K562 (cell line): ENCODE measurements at regions not wholly inside any gene's neighbourhood (a gene's known extent, or its start where the extent isn't known, plus 50 kb on each side); places are given as distances from the start of the nearest gene placed in this dataset.

Source experiments
- ATAC-seq: fragments of 200-7000 bp; cut with Tn5 transposase; 3 replicates; pipeline ENCODE4 v1.9.1; 2020; ENCODE audit warnings: moderate library complexity
- BruUV-seq: library from RNA; stranded (reverse); fragments of 400-500 nt; replicated peaks from 2 replicates; lab custom pipeline; 2021; lab: Mats Ljungman, UMichigan
- CTCF ChIA-PET: fragments of 300-600 bp; formaldehyde crosslinking; extraction: SDS; loops from one replicate; lab custom pipeline; 2021; ENCODE audit warnings: low intra/inter-chr PET ratio; lab: Yijun Ruan, JAX
- POLR2A ChIA-PET: fragments of 300-600, 350-650 bp; sonication (Branson Sonifier 250); formaldehyde crosslinking; extraction: SDS; loops from one replicate; lab custom pipeline; 2021; ENCODE audit warnings: antibody characterized with exemption, inconsistent platforms; lab: Yijun Ruan, JAX
- DNase-seq, 4 experiments: peaks; one replicate each; pipeline versions ENCODE4 v3.0.0 to v3.0.0-alpha.2; 2011 to 2018; ENCODE audit warnings: low spot score in 3 of 4, mixed read lengths in 3 of 4; ENCODE audit errors: extremely low read depth in 1 of 4
- FAIRE-seq: peaks from 2 replicates; lab custom pipeline; 2011; peaks lifted over from hg19 to GRCh38; lab: Jason Lieb, UNC
- H2AFZ ChIP-seq: 2 replicates; pipeline ENCODE4 v1.6.0; 2011; ENCODE audit warnings: low read depth, low read length, control low read depth, inconsistent platforms
- H3K27ac ChIP-seq: fragments of 200-600 bp; 3 replicates; pipeline ENCODE4 v1.8.0; 2011; ENCODE audit warnings: low read depth, mild to moderate bottlenecking, control low read depth, inconsistent platforms, low read length, moderate library complexity, mixed read lengths; ENCODE audit errors: extremely low read depth
- H3K27me3 ChIP-seq, 2 experiments: fragments of 300-600 bp in 1 of 2; 2 replicates in 1 of 2; 3 replicates in 1 of 2; pipeline versions ENCODE4 v1.6.0 to v1.8.0; 2011; ENCODE audit warnings: inconsistent platforms in 2 of 2, low read length in 2 of 2, mild to moderate bottlenecking in 1 of 2, mixed read lengths in 1 of 2, moderate library complexity in 1 of 2; ENCODE audit not compliant: control insufficient read depth in 2 of 2, insufficient read depth in 2 of 2
- H3K36me3 ChIP-seq: fragments of 300-600 bp; 3 replicates; pipeline ENCODE4 v1.8.0; 2011; ENCODE audit warnings: mild to moderate bottlenecking, low read length, inconsistent platforms; ENCODE audit not compliant: control insufficient read depth, insufficient read depth
- H3K4me1 ChIP-seq, 2 experiments: fragments of 200-600 bp in 1 of 2; replicated peaks in 1 of 2; 2 replicates in 1 of 2; 3 replicates in 1 of 2; pipeline versions ENCODE4 v1.5.1 to v1.8.0; 2011; ENCODE audit warnings: inconsistent platforms in 2 of 2, low read length in 2 of 2, mild to moderate bottlenecking in 1 of 2, mixed read lengths in 1 of 2, moderate library complexity in 1 of 2; ENCODE audit not compliant: control insufficient read depth in 2 of 2, insufficient read depth in 2 of 2
- H3K4me2 ChIP-seq: 2 replicates; pipeline ENCODE4 v1.6.1; 2011; ENCODE audit warnings: low read length, control low read depth, inconsistent platforms, mixed read lengths; ENCODE audit not compliant: insufficient read depth
- H3K4me3 ChIP-seq: fragments of 200-600 bp; sonication (generic), shearing (Covaris generic); 2 replicates; pipeline ENCODE4 v1.5.1; 2016; ENCODE audit warnings: control low read depth, inconsistent platforms
- H3K79me2 ChIP-seq: fragments of 200-600 bp; 3 replicates; pipeline ENCODE4 v1.8.0; 2011; ENCODE audit warnings: low read length, inconsistent platforms; ENCODE audit not compliant: control insufficient read depth, insufficient read depth
- H3K9ac ChIP-seq, 2 experiments: 2 replicates each; pipeline versions ENCODE4 v1.6.0 to v1.6.1; 2011; ENCODE audit warnings: low read depth in 2 of 2, low read length in 2 of 2, control low read depth in 1 of 2, inconsistent platforms in 1 of 2, mild to moderate bottlenecking in 1 of 2, mixed read lengths in 1 of 2; ENCODE audit not compliant: insufficient read depth in 1 of 2
- H3K9me1 ChIP-seq: one replicate; pipeline ENCODE4 v1.6.0; 2011; ENCODE audit warnings: inconsistent platforms, mild to moderate bottlenecking, low read length, moderate library complexity; ENCODE audit not compliant: control insufficient read depth, insufficient read depth
- H3K9me3 ChIP-seq: replicated peaks from 2 replicates; pipeline ENCODE4 v1.5.1; 2011; ENCODE audit warnings: low read depth, low read length, inconsistent platforms; ENCODE audit not compliant: control insufficient read depth, insufficient read depth
- H4K20me1 ChIP-seq: replicated peaks from 2 replicates; pipeline ENCODE4 v1.6.1; 2011; ENCODE audit warnings: low read length, inconsistent platforms, mixed read lengths; ENCODE audit not compliant: control insufficient read depth, insufficient read depth
- BRF2 ChIP-seq: IDR thresholded peaks from 3 replicates; pipeline ENCODE4 v1.6.1; 2011; ENCODE audit warnings: borderline replicate concordance, mild to moderate bottlenecking; ENCODE audit not compliant: insufficient read length, insufficient read depth
- CBFA2T3 ChIP-seq: fragments of 450-650 bp; IDR thresholded peaks from 2 replicates; pipeline ENCODE4 v1.6.1; 2017
- HDAC3 ChIP-seq: fragments of 450-650 bp; IDR thresholded peaks from 2 replicates; pipeline ENCODE4 v1.6.1; 2018; ENCODE audit warnings: borderline replicate concordance, mild to moderate bottlenecking, moderate library complexity; ENCODE audit not compliant: partially characterized antibody
- KAT7 ChIP-seq: sonication (generic); formaldehyde crosslinking; IDR thresholded peaks from 2 replicates; pipeline ENCODE4 v1.8.0; 2022; ENCODE audit warnings: missing genetic modification reagents, mild to moderate bottlenecking, borderline replicate concordance
- NFIC ChIP-seq: fragments of 450-650 bp; IDR thresholded peaks from 2 replicates; pipeline ENCODE4 v1.6.1; 2017; ENCODE audit warnings: mild to moderate bottlenecking, inconsistent platforms
- NR2F6 ChIP-seq: fragments of 450-650 bp; formaldehyde crosslinking; IDR thresholded peaks from 2 replicates; pipeline ENCODE4 v1.4.0; 2020; ENCODE audit warnings: mild to moderate bottlenecking
- NR4A1 ChIP-seq, 2 experiments: fragments of 250-450 bp in 1 of 2; fragments of 450-650 bp in 1 of 2; sonication (Bioruptor Pico) in 1 of 2; IDR thresholded peaks; 2 replicates each; pipeline versions ENCODE4 v1.4.0 to v1.6.1; 2016 to 2020; ENCODE audit warnings: mild to moderate bottlenecking in 2 of 2, missing compliant biosample characterization in 1 of 2, missing genetic modification characterization in 1 of 2, moderate library complexity in 1 of 2
- PPARD ChIP-seq: fragments of 250-450 bp; sonication (Bioruptor Pico); IDR thresholded peaks from 2 replicates; pipeline ENCODE4 v1.8.0; 2022; ENCODE audit warnings: inconsistent platforms, mild to moderate bottlenecking, moderate library complexity
- PTBP1 ChIP-seq: fragments of 200-400 bp; formaldehyde crosslinking; IDR thresholded peaks from 2 replicates; pipeline ENCODE4 v1.6.1; 2017; ENCODE audit warnings: low read depth, low read length
- RNF219 ChIP-seq: fragments of 250-450 bp; sonication (Bioruptor Pico); IDR thresholded peaks from 2 replicates; pipeline ENCODE4 v1.5.0; 2022; ENCODE audit warnings: mild to moderate bottlenecking
- U2AF2 ChIP-seq: fragments of 200-400 bp; formaldehyde crosslinking; optimal IDR thresholded peaks from 2 replicates; pipeline ENCODE3; 2017; ENCODE audit warnings: low read depth, mild to moderate bottlenecking, low read length
- ZNF140 ChIP-seq: fragments of 250-450 bp; sonication (Bioruptor Pico); IDR thresholded peaks from 2 replicates; pipeline ENCODE4 v1.8.0; 2021; ENCODE audit warnings: moderate library complexity, mild to moderate bottlenecking, inconsistent platforms
- ZNF224 ChIP-seq: sonication (generic); formaldehyde crosslinking; IDR thresholded peaks from 2 replicates; pipeline ENCODE4 v1.8.0; 2022; ENCODE audit warnings: mild to moderate bottlenecking, missing genetic modification reagents
- in situ Hi-C: fragments of 300-500 bp; cut with MboI; formaldehyde crosslinking; loops from 4 replicates; pipeline ENCODE4 v1.15.0; 2018; ENCODE audit warnings: inconsistent platforms, mixed read lengths
- intact Hi-C: fragments of 100-400 bp; cut with micrococcal nuclease; formaldehyde crosslinking; loops from 2 replicates; pipeline ENCODE4 v1.14.2; 2022

DNA sequence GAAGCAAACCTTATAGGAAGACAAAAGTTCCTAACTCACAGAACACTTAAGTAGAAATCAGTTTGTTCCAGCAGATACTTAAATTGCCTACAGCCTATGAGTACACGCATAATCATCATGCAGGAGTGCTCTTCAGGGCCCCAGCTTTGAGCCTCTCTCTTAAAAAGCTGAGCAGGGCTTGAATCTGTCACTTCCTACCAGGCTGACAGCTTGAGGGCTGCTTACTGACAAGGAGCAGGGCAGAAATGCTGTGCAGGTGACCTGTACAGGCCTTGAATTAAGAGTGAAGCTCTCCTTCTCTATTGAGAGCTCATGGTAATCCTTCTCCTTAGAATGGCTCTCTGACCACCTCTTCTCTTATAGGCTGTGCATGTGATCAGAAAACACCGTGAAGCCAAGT is 66.5 kb upstream of the MAST4 start (continued):
- TF ChIP-seq NR4A1 (CRISPR knock-in tag; IDR thresholded peaks at IDR 0.05) (no peak), NR4A1 (tag; IDR thresholded peaks at IDR 0.05) (no peak), U2AF2 (no peak), CBFA2T3 (no peak), NFIC (no peak)

- Histone ChIP-seq H2AFZ (no peak overlapping the region), H3K27ac (no peak overlapping the region), H3K9me3 (no peaks in the 10 kb centered on the region), H3K4me3 (no peak overlapping the region), H3K79me2 (no peaks in the 10 kb centered on the region), H3K4me2 (no peak overlapping the region), H3K9me1 (no peaks in the 10 kb centered on the region), H3K36me3 (no peaks in the 10 kb centered on the region), H3K9ac (no peak overlapping the region), H4K20me1 (no peaks in the 10 kb centered on the region), H3K27me3 (no peaks in the 10 kb centered on the region), H3K4me1 (no peaks in the 10 kb centered on the region)
- intact Hi-C loops (no loop called here), in situ Hi-C loops (no loop called here)
- CTCF ChIA-PET: no interaction called here
- POLR2A ChIA-PET: no interaction called here
- BruUV-seq: no TSS peak
- no peak for DNase-seq
- no peak for ATAC-seq
- TF ChIP-seq RNF219 (CRISPR knock-in tag): no peak
- no peak for TF ChIP-seq KAT7 (CRISPR knock-in tag)
- no peak for TF ChIP-seq BRF2
- TF ChIP-seq NR2F6: no peak
- TF ChIP-seq HDAC3: no peak
- no peak for TF ChIP-seq PTBP1
- no peak for TF ChIP-seq ZNF140 (CRISPR knock-in tag)
- no peak for TF ChIP-seq PPARD (CRISPR knock-in tag)
- no peak for TF ChIP-seq ZNF224
- no peak for FAIRE-seq
Observed at GRCh38 chr5:66538126-66538525, 58.1 kb upstream of the MAST4 start.
